ENCODE measurements at regions not wholly inside any gene's neighbourhood (a gene's known extent, or its start where the extent isn't known, plus 50 kb on each side); places are given as distances from the start of the nearest gene placed in this dataset.

- intact Hi-C loops (cut with micrococcal nuclease), result loop anchor here (2.0 to 10.0 kb wide), 8 partner anchors 47 to 905 kb away; no protein-coding TSS in a partner anchor
- BruUV-seq (replicated peaks), result no TSS peak
Measured at GRCh38 chr3:177479630-177480029, 282.3 kb upstream of the TBL1XR1 start.

GRCh38 chr3:177481329-177481728, 284.0 kb upstream of the TBL1XR1 start:
- H3K79me2 ChIP-seq (ENCODE audit: low read length), result no peaks in the 10 kb centered on the region
- H3K4me3 ChIP-seq (ENCODE audit: low read length), result no peak overlapping the region
- no peaks in the 10 kb centered on the region for H4K20me1 ChIP-seq (ENCODE audit: low read length)
- ChIA-PET CTCF (interaction anchor here (0.7 kb wide), 1 partner anchor 297 kb away, joined by 6 read pairs; no protein-coding TSS in a partner anchor), POLR2A (ENCODE audit: unreplicated experiment) (no interaction called here)
- no TSS peak for BruUV-seq (replicated peaks)
- H2AFZ ChIP-seq (ENCODE audit: low read length), result no peak overlapping the region
- H3K9me2 ChIP-seq (replicated peaks; ENCODE audit: low read length), result no peaks in the 10 kb centered on the region
- no peaks in the 10 kb centered on the region for H3K9me3 ChIP-seq (ENCODE audit: low read length)
- no peaks in the 10 kb centered on the region for H3F3A ChIP-seq (ENCODE audit: low read length, unreplicated experiment)
- H3K4me2 ChIP-seq (ENCODE audit: low read length), result no peak overlapping the region
- ATAC-seq (no peak), DNase-seq (no peak)
- peaks cover 26% of the 10 kb centered on the region for H3K4me1 ChIP-seq (ENCODE audit: insufficient read depth, low read length)
- H3K27me3 ChIP-seq (ENCODE audit: low read length), result no peaks in the 10 kb centered on the region
- H3K36me3 ChIP-seq (ENCODE audit: low read depth, low read length), result no peaks in the 10 kb centered on the region
- H3K9ac ChIP-seq (ENCODE audit: low read length), result no peak overlapping the region
- TF ChIP-seq EZH2 (IDR thresholded peaks at IDR 0.05; ENCODE audit: low read length, unreplicated experiment), result no peak
- no peak for TF ChIP-seq EZH2phosphoT487 (IDR thresholded peaks at IDR 0.05; ENCODE audit: borderline replicate concordance, low read length)
- TF ChIP-seq CTCF (conservative IDR thresholded peaks at IDR 0.05; ENCODE audit: low read depth, low read length), result no peak
- intact Hi-C loops (cut with micrococcal nuclease), result no loop called here
- H3K27ac ChIP-seq (ENCODE audit: low read length), result no peak overlapping the region

More at GRCh38 chr3:177479630-177480029, 282.3 kb upstream of the TBL1XR1 start:
- Histone ChIP-seq H3K9me2 (replicated peaks; ENCODE audit: low read length) (no peaks in the 10 kb centered on the region), H3K36me3 (ENCODE audit: low read depth, low read length) (no peaks in the 10 kb centered on the region), H3K27ac (ENCODE audit: low read length) (no peak overlapping the region), H3K79me2 (ENCODE audit: low read length) (no peaks in the 10 kb centered on the region), H3K9ac (ENCODE audit: low read length) (no peak overlapping the region), H4K20me1 (ENCODE audit: low read length) (no peaks in the 10 kb centered on the region), H3K4me3 (ENCODE audit: low read length) (no peak overlapping the region), H3K27me3 (ENCODE audit: low read length) (no peaks in the 10 kb centered on the region), H3K4me2 (ENCODE audit: low read length) (no peak overlapping the region), H3K9me3 (ENCODE audit: low read length) (no peaks in the 10 kb centered on the region), H2AFZ (ENCODE audit: low read length) (no peak overlapping the region), H3F3A (ENCODE audit: low read length, unreplicated experiment) (no peaks in the 10 kb centered on the region), H3K4me1 (ENCODE audit: insufficient read depth, low read length) (peaks cover 26% of the 10 kb centered on the region)
- ATAC-seq (no peak), DNase-seq (no peak)
- TF ChIP-seq EZH2phosphoT487 (IDR thresholded peaks at IDR 0.05; ENCODE audit: borderline replicate concordance, low read length) (no peak), CTCF (conservative IDR thresholded peaks at IDR 0.05; ENCODE audit: low read depth, low read length) (no peak), EZH2 (IDR thresholded peaks at IDR 0.05; ENCODE audit: low read length, unreplicated experiment) (no peak)
- CTCF ChIA-PET, result no interaction called here
- POLR2A ChIA-PET (ENCODE audit: unreplicated experiment), result no interaction called here

- no peak overlapping the region for H3K9ac ChIP-seq (ENCODE audit: low read length)
- H3K27ac ChIP-seq (ENCODE audit: low read length), result 0 out of 2 replicates have a peak overlapping the region, but pooled peaks have one; percentile 12
- no peaks in the 10 kb centered on the region for H3K9me3 ChIP-seq (ENCODE audit: low read length)
- ATAC-seq, result peak; percentile 14
- POLR2A ChIA-PET (ENCODE audit: unreplicated experiment), result no interaction called here
- intact Hi-C loops (cut with micrococcal nuclease), result loop anchor here (1.0 kb wide), 1 partner anchor 122 kb away; no protein-coding TSS in a partner anchor
- peak; percentile 41 for DNase-seq
- no peak overlapping the region for H3K4me3 ChIP-seq (ENCODE audit: low read length)
- peaks cover 26% of the 10 kb centered on the region for H3K4me1 ChIP-seq (ENCODE audit: insufficient read depth, low read length)
- 0 out of 2 replicates have a peak overlapping the region, but pooled peaks have one; percentile 5 for H2AFZ ChIP-seq (ENCODE audit: low read length)
- no peaks in the 10 kb centered on the region for H3K36me3 ChIP-seq (ENCODE audit: low read depth, low read length)
- BruUV-seq (replicated peaks), result no TSS peak
- CTCF ChIA-PET, result interaction anchor here (0.7 to 0.8 kb wide), 2 partner anchors 165 to 296 kb away, joined by 3 read pairs; no protein-coding TSS in a partner anchor
- H3K79me2 ChIP-seq (ENCODE audit: low read length), result no peaks in the 10 kb centered on the region
- no peak for TF ChIP-seq EZH2 (IDR thresholded peaks at IDR 0.05; ENCODE audit: low read length, unreplicated experiment)
- no peak for TF ChIP-seq EZH2phosphoT487 (IDR thresholded peaks at IDR 0.05; ENCODE audit: borderline replicate concordance, low read length)
- no peak for TF ChIP-seq CTCF (conservative IDR thresholded peaks at IDR 0.05; ENCODE audit: low read depth, low read length)
- H4K20me1 ChIP-seq (ENCODE audit: low read length), result no peaks in the 10 kb centered on the region
- H3F3A ChIP-seq (ENCODE audit: low read length, unreplicated experiment), result no peaks in the 10 kb centered on the region
- H3K27me3 ChIP-seq (ENCODE audit: low read length), result no peaks in the 10 kb centered on the region
- H3K9me2 ChIP-seq (replicated peaks; ENCODE audit: low read length), result no peaks in the 10 kb centered on the region
- H3K4me2 ChIP-seq (ENCODE audit: low read length), result 0 out of 2 replicates have a peak overlapping the region, but pooled peaks have one; percentile 5
Measured at GRCh38 chr3:177482048-177482691, 284.9 kb upstream of the TBL1XR1 start.

All from PC-3 (cell line).